Loucy (cell line): ENCODE measurements at regions not wholly inside any gene's neighbourhood (a gene's known extent, or its start where the extent isn't known, plus 50 kb on each side); places are given as distances from the start of the nearest gene placed in this dataset.

Experiments used
- H2AFZ ChIP-seq: fragments of 200-600 bp; sonication (generic); 2 replicates; pipeline ENCODE4 v1.6.0; 2016; ENCODE audit warnings: antibody characterized with exemption, mild to moderate bottlenecking, low read length, moderate library complexity
- H3F3A ChIP-seq: fragments of 200-600 bp; 2 replicates; pipeline ENCODE4 v1.6.0; 2016; ENCODE audit warnings: antibody characterized with exemption, low read depth, mild to moderate bottlenecking
- H3K27me3 ChIP-seq: fragments of 200-600 bp; sonication (generic); 2 replicates; pipeline ENCODE4 v1.6.1; 2014; ENCODE audit warnings: low read length, mild to moderate bottlenecking; ENCODE audit not compliant: insufficient read depth, poor library complexity, severe bottlenecking
- H3K36me3 ChIP-seq: fragments of 200-600 bp; sonication (generic); 2 replicates; pipeline ENCODE4 v1.6.1; 2016; ENCODE audit warnings: low read length; ENCODE audit not compliant: insufficient read depth
- H3K4me1 ChIP-seq: fragments of 200-600 bp; sonication (generic); 2 replicates; pipeline ENCODE4 v1.5.1; 2014; ENCODE audit warnings: low read length, mild to moderate bottlenecking; ENCODE audit not compliant: insufficient read depth, poor library complexity, severe bottlenecking
- H3K4me2 ChIP-seq: fragments of 200-600 bp; sonication (generic); 2 replicates; pipeline ENCODE4 v1.6.0; 2014; ENCODE audit warnings: antibody characterized with exemption, low read length, low read depth, mild to moderate bottlenecking; ENCODE audit not compliant: poor library complexity, severe bottlenecking
- H3K4me3 ChIP-seq: fragments of 200-600 bp; sonication (generic); 2 replicates; pipeline ENCODE4 v1.5.1; 2014; ENCODE audit warnings: low read length, mild to moderate bottlenecking, mixed read lengths; ENCODE audit not compliant: poor library complexity, severe bottlenecking
- H3K79me2 ChIP-seq: fragments of 200-600 bp; sonication (generic); 2 replicates; pipeline ENCODE4 v1.6.1; 2014; ENCODE audit warnings: low read length; ENCODE audit not compliant: insufficient read depth
- H3K9ac ChIP-seq: fragments of 200-600 bp; sonication (generic); 2 replicates; pipeline ENCODE4 v1.6.0; 2014; ENCODE audit warnings: mild to moderate bottlenecking, low read depth, low read length, moderate library complexity; ENCODE audit not compliant: poor library complexity, severe bottlenecking
- H3K9me2 ChIP-seq: fragments of 200-600 bp; sonication (generic); replicated peaks from 2 replicates; pipeline ENCODE4 v1.6.1; 2016; ENCODE audit warnings: low read depth, low read length, mixed read lengths
- H3K9me3 ChIP-seq: fragments of 200-600 bp; sonication (generic); 2 replicates; pipeline ENCODE4 v1.6.1; 2014; ENCODE audit warnings: mild to moderate bottlenecking, antibody characterized with exemption, low read length, low read depth; ENCODE audit not compliant: insufficient read depth
- H4K20me1 ChIP-seq: fragments of 200-600 bp; sonication (generic); 2 replicates; pipeline ENCODE4 v1.6.0; 2014; ENCODE audit warnings: antibody characterized with exemption, low read length, mild to moderate bottlenecking; ENCODE audit not compliant: insufficient read depth, poor library complexity, severe bottlenecking
- EZH2phosphoT487 ChIP-seq: fragments of 200-600 bp; IDR thresholded peaks from 2 replicates; pipeline ENCODE4 v1.6.1; 2018; ENCODE audit warnings: antibody characterized with exemption, mild to moderate bottlenecking, moderate library complexity, borderline replicate concordance
- TF ChIP-seq, protein P1 (sequence below): fragments of 200-600 bp; sonication (generic); conservative IDR thresholded peaks from 2 replicates; pipeline ENCODE4 v1.5.1; 2014; ENCODE audit warnings: mild to moderate bottlenecking, antibody characterized with exemption, low read length

- Histone ChIP-seq H3K27me3 (no peaks in the 10 kb centered on the region), H2AFZ (no peak overlapping the region), H3K4me1 (no peaks in the 10 kb centered on the region), H3K9me2 (no peaks in the 10 kb centered on the region), H3K9me3 (no peaks in the 10 kb centered on the region), H3K36me3 (no peaks in the 10 kb centered on the region), H3K4me2 (no peak overlapping the region), H3K79me2 (no peaks in the 10 kb centered on the region), H3K9ac (no peak overlapping the region), H3F3A (no peaks in the 10 kb centered on the region), H3K4me3 (no peak overlapping the region), H4K20me1 (no peaks in the 10 kb centered on the region)
- TF ChIP-seq, protein P1, sequence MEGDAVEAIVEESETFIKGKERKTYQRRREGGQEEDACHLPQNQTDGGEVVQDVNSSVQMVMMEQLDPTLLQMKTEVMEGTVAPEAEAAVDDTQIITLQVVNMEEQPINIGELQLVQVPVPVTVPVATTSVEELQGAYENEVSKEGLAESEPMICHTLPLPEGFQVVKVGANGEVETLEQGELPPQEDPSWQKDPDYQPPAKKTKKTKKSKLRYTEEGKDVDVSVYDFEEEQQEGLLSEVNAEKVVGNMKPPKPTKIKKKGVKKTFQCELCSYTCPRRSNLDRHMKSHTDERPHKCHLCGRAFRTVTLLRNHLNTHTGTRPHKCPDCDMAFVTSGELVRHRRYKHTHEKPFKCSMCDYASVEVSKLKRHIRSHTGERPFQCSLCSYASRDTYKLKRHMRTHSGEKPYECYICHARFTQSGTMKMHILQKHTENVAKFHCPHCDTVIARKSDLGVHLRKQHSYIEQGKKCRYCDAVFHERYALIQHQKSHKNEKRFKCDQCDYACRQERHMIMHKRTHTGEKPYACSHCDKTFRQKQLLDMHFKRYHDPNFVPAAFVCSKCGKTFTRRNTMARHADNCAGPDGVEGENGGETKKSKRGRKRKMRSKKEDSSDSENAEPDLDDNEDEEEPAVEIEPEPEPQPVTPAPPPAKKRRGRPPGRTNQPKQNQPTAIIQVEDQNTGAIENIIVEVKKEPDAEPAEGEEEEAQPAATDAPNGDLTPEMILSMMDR, result no peak
- no peak for TF ChIP-seq EZH2phosphoT487
These were observed 92.5 kb upstream of the CPEB4 start for GRCh38 chr5:173795601-173796000.

DNA sequence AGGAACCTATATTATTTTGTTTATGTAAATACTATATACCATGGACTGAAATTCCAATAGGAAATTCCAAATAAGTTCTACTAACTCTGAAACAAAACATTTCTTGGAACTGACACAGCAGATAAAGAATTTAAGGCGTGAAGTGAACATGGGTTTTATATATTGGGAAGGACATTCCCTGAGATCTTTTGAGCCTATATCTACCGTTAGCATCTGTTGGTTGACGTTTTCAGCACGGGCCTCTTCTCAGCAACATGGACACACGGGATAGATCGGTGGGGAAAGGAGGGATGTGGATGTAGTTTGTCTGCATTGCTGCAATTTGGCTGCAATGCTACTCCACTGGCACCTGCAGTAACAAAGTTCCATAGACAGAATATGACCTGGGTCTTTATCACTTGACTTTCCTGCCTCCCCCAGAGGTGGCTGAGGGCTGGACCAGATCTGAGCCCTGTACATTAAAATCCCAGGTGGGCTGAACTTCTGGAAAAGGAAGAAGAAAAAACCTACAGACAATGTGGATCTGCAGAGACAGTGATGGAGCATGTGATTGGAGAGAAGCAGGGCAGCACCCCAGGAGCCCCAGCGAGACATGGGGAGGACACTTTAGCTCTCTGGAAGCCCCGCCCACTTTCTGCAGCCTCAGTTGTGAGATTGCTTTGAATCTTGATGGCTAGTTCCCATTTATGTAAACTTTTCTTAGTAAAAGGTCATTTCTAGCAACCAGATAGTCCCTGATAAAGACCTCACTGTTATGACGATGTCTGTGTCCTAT, 91.2 kb upstream of the CPEB4 start:
- H4K20me1 ChIP-seq, result no peaks in the 10 kb centered on the region
- TF ChIP-seq, protein P1, result no peak
- no peak for TF ChIP-seq EZH2phosphoT487
- H3K4me1 ChIP-seq, result no peaks in the 10 kb centered on the region
- H3K9me2 ChIP-seq, result no peaks in the 10 kb centered on the region
- H2AFZ ChIP-seq, result no peak overlapping the region
- H3K4me3 ChIP-seq, result no peak overlapping the region
- H3K9me3 ChIP-seq, result no peaks in the 10 kb centered on the region
- no peaks in the 10 kb centered on the region for H3K36me3 ChIP-seq
- H3K79me2 ChIP-seq, result no peaks in the 10 kb centered on the region
- H3F3A ChIP-seq, result no peaks in the 10 kb centered on the region
- no peak overlapping the region for H3K9ac ChIP-seq
- H3K4me2 ChIP-seq, result no peak overlapping the region
- no peaks in the 10 kb centered on the region for H3K27me3 ChIP-seq

DNA sequence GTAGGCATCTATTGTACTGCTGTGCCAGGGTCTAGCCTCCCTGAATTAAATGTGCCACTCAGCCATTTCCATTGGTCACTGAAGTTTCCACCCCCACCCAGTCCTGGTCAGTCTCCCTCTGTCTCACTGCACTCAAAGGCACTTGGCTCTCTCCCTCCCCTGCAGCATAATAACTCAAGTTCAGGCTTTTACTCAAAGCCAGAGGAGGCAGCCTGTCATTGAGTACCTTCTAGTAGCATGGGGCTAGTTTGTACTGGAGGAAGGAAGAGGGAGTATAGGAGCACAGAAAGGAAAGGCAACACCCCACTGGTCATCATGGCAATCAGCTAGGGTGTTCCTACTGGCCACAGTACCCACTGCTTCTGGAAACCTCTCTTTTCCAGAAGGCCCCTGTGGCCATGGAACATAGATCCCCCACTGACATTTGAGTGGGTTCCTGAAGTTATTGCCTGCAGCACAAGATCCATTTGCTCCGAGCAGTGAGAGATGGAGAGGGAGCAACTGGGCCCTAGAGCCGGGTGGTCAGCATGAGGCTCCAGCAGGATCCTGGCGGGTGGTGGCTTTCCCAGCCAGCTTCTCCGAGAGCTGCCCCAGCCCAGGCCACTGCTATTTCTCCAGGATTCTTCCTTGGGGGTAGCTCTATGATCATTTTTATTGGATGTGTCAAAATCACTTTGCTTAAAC, 89.9 kb upstream of the CPEB4 start:
- H3K9me3 ChIP-seq, result no peaks in the 10 kb centered on the region
- no peaks in the 10 kb centered on the region for H3K9me2 ChIP-seq
- no peaks in the 10 kb centered on the region for H3K4me1 ChIP-seq
- H2AFZ ChIP-seq, result no peak overlapping the region
- no peak overlapping the region for H3K4me2 ChIP-seq
- H4K20me1 ChIP-seq, result no peaks in the 10 kb centered on the region
- H3F3A ChIP-seq, result no peaks in the 10 kb centered on the region
- no peaks in the 10 kb centered on the region for H3K27me3 ChIP-seq
- H3K79me2 ChIP-seq, result no peaks in the 10 kb centered on the region
- no peak overlapping the region for H3K4me3 ChIP-seq
- H3K9ac ChIP-seq, result no peak overlapping the region
- no peak for TF ChIP-seq EZH2phosphoT487
- TF ChIP-seq, protein P1, result no peak
- no peaks in the 10 kb centered on the region for H3K36me3 ChIP-seq
